ENCODE measurements at regions not wholly inside any gene's neighbourhood (a gene's known extent, or its start where the extent isn't known, plus 50 kb on each side); places are given as distances from the start of the nearest gene placed in this dataset.

GRCh38 chr1:4367230-4367777 is 287.1 kb upstream of the AJAP1 start:
- H3K27me3 Mint-ChIP-seq (ENCODE audit: unreplicated experiment) = no peaks in the 10 kb centered on the region
- no peak for DNase-seq
- CTCF ChIA-PET = no interaction called here
- H3K9me3 Mint-ChIP-seq (ENCODE audit: low read depth, unreplicated experiment) = peaks cover 2% of the 10 kb centered on the region
- no TSS peak for BruUV-seq (replicated peaks)
- H3K4me3 Mint-ChIP-seq (ENCODE audit: low read depth, unreplicated experiment) = no peak overlapping the region
- TF ChIP-seq CTCF (IDR thresholded peaks at IDR 0.05; ENCODE audit: unreplicated experiment) = no peak
- H3K36me3 Mint-ChIP-seq (ENCODE audit: insufficient read depth, unreplicated experiment) = no peaks in the 10 kb centered on the region
- intact Hi-C loops (cut with micrococcal nuclease; ENCODE audit: unreplicated experiment) = no loop called here
- no peaks in the 10 kb centered on the region for H3K4me1 Mint-ChIP-seq (ENCODE audit: low read depth, unreplicated experiment)
- H3K27ac Mint-ChIP-seq (ENCODE audit: unreplicated experiment) = no peak overlapping the region

- BruUV-seq (replicated peaks) = no TSS peak
- intact Hi-C loops (cut with micrococcal nuclease; ENCODE audit: unreplicated experiment) = no loop called here
- no peak for DNase-seq
- TF ChIP-seq CTCF (IDR thresholded peaks at IDR 0.05; ENCODE audit: unreplicated experiment) = no peak
- H3K9me3 Mint-ChIP-seq (ENCODE audit: low read depth, unreplicated experiment) = peaks cover 5% of the 10 kb centered on the region
- H3K27me3 Mint-ChIP-seq (ENCODE audit: unreplicated experiment) = no peaks in the 10 kb centered on the region
- H3K27ac Mint-ChIP-seq (ENCODE audit: unreplicated experiment) = no peak overlapping the region
- H3K4me1 Mint-ChIP-seq (ENCODE audit: low read depth, unreplicated experiment) = no peaks in the 10 kb centered on the region
- H3K36me3 Mint-ChIP-seq (ENCODE audit: insufficient read depth, unreplicated experiment) = no peaks in the 10 kb centered on the region
- CTCF ChIA-PET = no interaction called here
- H3K4me3 Mint-ChIP-seq (ENCODE audit: low read depth, unreplicated experiment) = no peak overlapping the region
Measured at GRCh38 chr1:4369335-4369734, 285.1 kb upstream of the AJAP1 start.

GRCh38 chr1:4371849-4372248 is 282.6 kb upstream of the AJAP1 start:
- intact Hi-C loops (cut with micrococcal nuclease; ENCODE audit: unreplicated experiment) = no loop called here
- no peak for TF ChIP-seq CTCF (IDR thresholded peaks at IDR 0.05; ENCODE audit: unreplicated experiment)

GRCh38 chr1:4375812-4376211 is 278.6 kb upstream of the AJAP1 start:
- BruUV-seq (replicated peaks) = no TSS peak
- H3K27ac Mint-ChIP-seq (ENCODE audit: unreplicated experiment) = no peak overlapping the region
- H3K4me3 Mint-ChIP-seq (ENCODE audit: low read depth, unreplicated experiment) = no peak overlapping the region
- no peaks in the 10 kb centered on the region for H3K36me3 Mint-ChIP-seq (ENCODE audit: insufficient read depth, unreplicated experiment)
- CTCF ChIA-PET = no interaction called here
- peaks cover 8% of the 10 kb centered on the region for H3K9me3 Mint-ChIP-seq (ENCODE audit: low read depth, unreplicated experiment)
- intact Hi-C loops (cut with micrococcal nuclease; ENCODE audit: unreplicated experiment) = no loop called here
- no peak for DNase-seq
- H3K27me3 Mint-ChIP-seq (ENCODE audit: unreplicated experiment) = no peaks in the 10 kb centered on the region
- no peaks in the 10 kb centered on the region for H3K4me1 Mint-ChIP-seq (ENCODE audit: low read depth, unreplicated experiment)
- TF ChIP-seq CTCF (IDR thresholded peaks at IDR 0.05; ENCODE audit: unreplicated experiment) = no peak

More at GRCh38 chr1:4371849-4372248, 282.6 kb upstream of the AJAP1 start:
- BruUV-seq (replicated peaks) = no TSS peak
- no peaks in the 10 kb centered on the region for H3K36me3 Mint-ChIP-seq (ENCODE audit: insufficient read depth, unreplicated experiment)
- no peaks in the 10 kb centered on the region for H3K27me3 Mint-ChIP-seq (ENCODE audit: unreplicated experiment)
- H3K4me3 Mint-ChIP-seq (ENCODE audit: low read depth, unreplicated experiment) = no peak overlapping the region
- no peaks in the 10 kb centered on the region for H3K4me1 Mint-ChIP-seq (ENCODE audit: low read depth, unreplicated experiment)
- H3K9me3 Mint-ChIP-seq (ENCODE audit: low read depth, unreplicated experiment) = peaks cover 6% of the 10 kb centered on the region
- CTCF ChIA-PET = no interaction called here
- no peak for DNase-seq
- no peak overlapping the region for H3K27ac Mint-ChIP-seq (ENCODE audit: unreplicated experiment)
